H54 (cell line): ENCODE measurements at regions not wholly inside any gene's neighbourhood (a gene's known extent, or its start where the extent isn't known, plus 50 kb on each side); places are given as distances from the start of the nearest gene placed in this dataset.
"Not testable (repeated sequence)": the region's sequence is repeated elsewhere in the genome, so short reads cannot be mapped to it uniquely, and the experiment has no call there.

ENCODE experiments used
- DNase-seq: peaks from one replicate; pipeline ENCODE4 v3.0.0; 2011; ENCODE audit warnings: low spot score, mixed read lengths; ENCODE audit not compliant: insufficient read length
- FAIRE-seq: peaks from 3 replicates; lab custom pipeline; 2011; peaks lifted over from hg19 to GRCh38; lab: Jason Lieb, UNC
- POLR2A ChIP-seq: IDR thresholded peaks from 2 replicates; pipeline ENCODE4 v1.6.1; 2011; ENCODE audit warnings: low read depth, mild to moderate bottlenecking, low read length

- no peak for TF ChIP-seq POLR2A
- no peak for FAIRE-seq
Observed at GRCh38 chr10:33919244-33919643, 584.8 kb upstream of the NRP1 start.

GRCh38 chr10:33917069-33917780 lies 582.8 kb upstream of the NRP1 start:
- no peak for DNase-seq
- TF ChIP-seq POLR2A: no peak
- FAIRE-seq: no peak

More at GRCh38 chr10:33919244-33919643, 584.8 kb upstream of the NRP1 start:
- DNase-seq: no peak

- DNase-seq: no peak
- TF ChIP-seq POLR2A: no peak
- no peak for FAIRE-seq
Observed at GRCh38 chr10:33914746-33915145, 580.3 kb upstream of the NRP1 start.

GRCh38 chr10:33913194-33913593 lies 578.7 kb upstream of the NRP1 start:
- no peak for TF ChIP-seq POLR2A
- DNase-seq (no peak), FAIRE-seq (no peak)

DNA sequence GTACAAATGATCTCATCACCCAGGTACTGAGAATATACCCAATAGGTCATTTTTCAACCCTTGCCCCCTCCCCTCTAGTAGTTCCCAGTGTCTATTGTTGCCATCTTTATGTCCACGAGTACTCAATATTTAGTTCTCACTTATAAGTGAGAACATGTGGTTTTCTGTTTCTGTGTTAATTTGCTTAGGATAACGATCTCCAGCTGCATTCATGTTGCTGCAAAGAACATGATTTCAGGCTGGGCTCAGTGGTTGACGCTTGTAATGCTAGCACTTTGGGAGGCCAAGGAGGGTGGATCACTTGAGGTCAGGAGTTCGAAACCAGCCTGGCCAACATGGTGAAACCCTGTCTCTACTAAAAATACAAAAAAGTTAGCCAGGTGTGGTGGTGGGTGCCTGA lies 575.0 kb upstream of the NRP1 start:
- FAIRE-seq: not testable (repeated sequence)

DNA sequence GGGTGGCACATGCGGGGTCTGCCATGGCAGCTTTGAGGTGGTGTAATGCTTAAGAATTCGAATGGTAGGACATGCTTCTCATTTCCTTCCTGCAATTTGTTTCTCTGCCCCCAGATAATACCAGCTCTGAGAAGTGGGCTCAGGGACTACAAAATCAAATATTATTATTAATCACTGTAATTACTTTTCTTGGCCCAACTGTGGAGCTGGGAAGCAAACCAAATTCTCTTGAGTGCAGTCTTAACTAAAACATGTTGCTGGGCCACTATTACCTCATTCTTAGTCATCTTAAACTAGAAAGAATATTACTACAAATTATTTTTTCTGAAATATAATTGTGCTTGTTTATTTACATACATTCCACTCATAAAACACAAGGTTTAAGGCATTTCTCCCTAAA lies 566.7 kb upstream of the NRP1 start:
- no peak for DNase-seq
- FAIRE-seq: no peak
- no peak for TF ChIP-seq POLR2A

More for the DNA sequence above, 575.0 kb upstream of the NRP1 start:
- not testable (repeated sequence) for DNase-seq

DNA sequence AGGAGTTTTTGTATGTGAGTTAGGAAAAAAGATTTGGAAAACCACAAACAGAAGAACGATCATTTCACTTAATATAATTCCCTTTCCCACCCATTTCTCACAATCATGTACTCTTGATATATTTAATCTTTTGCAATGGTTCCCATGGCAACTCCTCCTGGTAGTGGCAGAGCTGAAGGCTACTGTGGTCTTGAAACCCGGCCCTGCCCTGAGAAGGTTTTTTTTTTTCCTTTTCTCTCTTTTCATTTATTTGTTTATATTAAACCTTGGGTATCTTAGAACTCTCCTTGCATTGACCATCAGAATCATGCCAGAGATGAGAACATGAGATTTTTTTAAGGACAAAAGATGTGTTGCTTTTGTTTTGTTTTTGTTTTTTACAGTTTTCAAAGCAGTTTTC lies 566.1 kb upstream of the NRP1 start:
- no peak for TF ChIP-seq POLR2A
- DNase-seq (no peak), FAIRE-seq (no peak)

DNA sequence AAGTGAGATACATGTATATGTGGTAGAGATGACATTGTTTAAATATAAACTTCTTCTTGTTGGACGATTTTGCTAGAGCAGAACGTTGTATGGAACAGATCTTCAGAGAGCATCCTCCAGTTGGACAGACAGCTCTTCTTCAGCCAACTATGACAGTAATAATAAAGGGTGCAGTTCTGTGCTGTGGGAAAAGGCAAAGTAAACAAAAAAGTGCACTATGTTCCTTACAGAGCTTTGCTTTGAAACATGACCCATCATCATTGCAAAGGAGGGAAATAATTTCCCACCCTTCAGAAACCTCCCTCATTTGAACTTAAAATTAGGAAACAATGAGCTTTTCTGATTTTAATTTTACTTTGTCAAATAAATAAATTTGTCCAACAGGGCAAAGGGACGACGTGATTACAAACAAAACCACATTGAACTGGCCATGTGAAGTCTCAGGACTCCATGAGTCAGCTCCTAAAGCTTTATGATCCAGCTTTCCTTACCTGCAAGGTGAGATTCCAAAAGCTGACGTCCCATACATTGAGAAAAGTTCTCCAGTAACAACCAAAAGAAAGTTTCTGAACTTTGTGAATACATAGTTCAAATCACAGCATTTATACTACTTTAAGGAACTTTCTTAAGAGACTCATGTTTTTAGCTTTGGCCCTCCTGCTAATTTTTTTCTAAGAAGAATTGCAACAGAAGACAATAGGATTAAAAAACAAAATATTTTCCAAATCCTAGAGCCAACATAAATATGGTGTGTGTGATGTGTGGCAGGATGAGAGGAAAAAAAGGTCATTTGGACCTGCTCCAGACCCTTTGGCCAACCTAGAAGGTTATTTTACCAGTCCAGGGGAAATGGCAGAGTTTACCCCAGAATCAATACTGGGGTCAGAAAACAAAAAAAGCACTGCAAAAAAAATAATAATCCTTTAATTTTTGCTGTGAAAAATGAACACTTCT lies 565.4 kb upstream of the NRP1 start:
- DNase-seq: no peak
- FAIRE-seq: no peak

GRCh38 chr10:33897291-33897752 lies 562.9 kb upstream of the NRP1 start:
- DNase-seq (no peak), FAIRE-seq (no peak)
- TF ChIP-seq POLR2A: no peak

More for the DNA sequence above, 565.4 kb upstream of the NRP1 start:
- no peak for TF ChIP-seq POLR2A

DNA sequence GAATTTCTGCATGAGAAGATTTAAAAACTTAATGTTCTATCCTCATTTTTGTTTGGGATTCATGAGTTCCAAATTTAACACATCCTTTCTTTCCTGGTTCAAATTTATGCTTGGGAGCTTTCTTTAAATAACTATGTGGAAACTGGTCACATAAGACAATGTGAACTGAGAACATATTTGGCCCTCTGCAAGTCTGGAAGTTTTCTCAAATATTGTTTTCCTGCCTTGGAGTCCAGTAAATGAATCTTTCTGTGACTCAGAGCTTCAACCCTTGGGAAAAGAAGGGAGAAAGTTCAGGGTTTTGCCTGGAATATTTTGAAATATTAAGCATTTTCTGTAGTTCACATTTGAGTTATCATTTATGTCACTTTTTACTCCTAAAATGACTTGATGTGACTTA lies 559.0 kb upstream of the NRP1 start:
- TF ChIP-seq POLR2A: no peak
- DNase-seq (no peak), FAIRE-seq (no peak)

DNA sequence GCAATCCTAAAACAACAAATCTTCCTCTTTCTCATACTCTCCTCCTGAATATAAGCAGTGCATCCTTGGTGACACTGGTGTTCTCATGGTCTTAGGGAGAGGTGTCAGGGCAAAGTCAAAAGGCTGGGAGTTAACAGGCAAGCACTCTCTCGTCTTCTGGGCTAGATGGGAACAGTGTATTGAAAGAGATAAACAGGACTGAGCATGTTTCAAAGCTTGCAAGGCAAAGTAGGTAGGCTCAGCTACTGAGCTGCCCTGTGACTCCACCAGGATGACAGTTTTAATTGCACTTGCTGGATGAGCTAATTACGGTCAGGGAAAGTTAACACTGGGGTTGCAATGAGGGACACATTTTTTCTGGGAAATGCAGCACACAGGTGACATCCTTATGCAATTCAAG lies 554.9 kb upstream of the NRP1 start:
- no peak for DNase-seq
- FAIRE-seq: no peak
- TF ChIP-seq POLR2A: no peak

GRCh38 chr10:33887188-33887587 lies 552.7 kb upstream of the NRP1 start:
- no peak for FAIRE-seq

GRCh38 chr10:33886299-33886698 lies 551.8 kb upstream of the NRP1 start:
- no peak for FAIRE-seq
- DNase-seq: no peak
- TF ChIP-seq POLR2A: no peak

More at GRCh38 chr10:33887188-33887587, 552.7 kb upstream of the NRP1 start:
- no peak for TF ChIP-seq POLR2A
- no peak for DNase-seq

DNA sequence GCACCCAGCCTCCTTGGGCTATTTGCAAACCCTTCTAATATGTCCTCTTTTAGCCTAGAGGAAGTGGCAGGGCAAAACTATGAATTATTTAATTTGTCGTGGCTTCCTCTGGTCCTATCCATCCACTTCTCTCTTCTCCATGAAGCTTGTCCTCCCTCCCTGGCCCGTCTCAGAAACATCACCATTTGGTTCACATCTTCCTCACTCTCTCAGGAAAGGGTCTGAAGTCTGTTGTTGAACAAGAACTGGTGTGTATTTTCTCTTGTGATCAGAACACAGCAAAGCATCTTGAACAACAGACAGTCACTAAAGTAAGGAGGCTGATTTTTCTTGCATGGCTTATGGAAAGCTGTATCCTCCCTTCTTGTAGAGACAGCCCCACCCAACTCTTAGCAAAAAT lies 550.1 kb upstream of the NRP1 start:
- DNase-seq (no peak), FAIRE-seq (no peak)
- TF ChIP-seq POLR2A: no peak
